ENCODE measurements at regions not wholly inside any gene's neighbourhood (a gene's known extent, or its start where the extent isn't known, plus 50 kb on each side); places are given as distances from the start of the nearest gene placed in this dataset.

GRCh38 chr4:104393655-104394324 is 100.9 kb downstream of the CXXC4 start:
- Histone ChIP-seq H3K4me1 (ENCODE audit: insufficient read depth, poor library complexity, severe bottlenecking) (peaks cover 7% of the 10 kb centered on the region), H3K36me3 (ENCODE audit: low read depth) (no peaks in the 10 kb centered on the region), H3K27me3 (ENCODE audit: insufficient read depth, poor library complexity, severe bottlenecking) (no peaks in the 10 kb centered on the region), H3K9me3 (ENCODE audit: severe bottlenecking) (no peaks in the 10 kb centered on the region), H3K4me3 (ENCODE audit: severe bottlenecking) (no peak overlapping the region), H3K27ac (ENCODE audit: poor library complexity, severe bottlenecking) (no peak overlapping the region)
- no peak for TF ChIP-seq CTCF (IDR thresholded peaks at IDR 0.05; ENCODE audit: poor library complexity, severe bottlenecking)
- no peak for ATAC-seq (ENCODE audit: low read depth)
- no peak for DNase-seq (ENCODE audit: low spot score)

- H3K27me3 ChIP-seq (ENCODE audit: insufficient read depth, poor library complexity, severe bottlenecking): no peaks in the 10 kb centered on the region
- no peaks in the 10 kb centered on the region for H3K36me3 ChIP-seq (ENCODE audit: low read depth)
- no peak for DNase-seq (ENCODE audit: low spot score)
- ATAC-seq (ENCODE audit: low read depth): no peak
- H3K4me3 ChIP-seq (ENCODE audit: severe bottlenecking): no peak overlapping the region
- no peak for TF ChIP-seq CTCF (IDR thresholded peaks at IDR 0.05; ENCODE audit: poor library complexity, severe bottlenecking)
- no peak overlapping the region for H3K27ac ChIP-seq (ENCODE audit: poor library complexity, severe bottlenecking)
- no peaks in the 10 kb centered on the region for H3K4me1 ChIP-seq (ENCODE audit: insufficient read depth, poor library complexity, severe bottlenecking)
- H3K9me3 ChIP-seq (ENCODE audit: severe bottlenecking): no peaks in the 10 kb centered on the region
These were observed 109.0 kb downstream of the CXXC4 start for GRCh38 chr4:104385713-104386112.

- Histone ChIP-seq H3K27me3 (ENCODE audit: insufficient read depth, poor library complexity, severe bottlenecking) (no peaks in the 10 kb centered on the region), H3K9me3 (ENCODE audit: severe bottlenecking) (no peaks in the 10 kb centered on the region), H3K4me3 (ENCODE audit: severe bottlenecking) (no peak overlapping the region), H3K4me1 (ENCODE audit: insufficient read depth, poor library complexity, severe bottlenecking) (no peaks in the 10 kb centered on the region), H3K27ac (ENCODE audit: poor library complexity, severe bottlenecking) (no peak overlapping the region), H3K36me3 (ENCODE audit: low read depth) (no peaks in the 10 kb centered on the region)
- ATAC-seq (ENCODE audit: low read depth) (no peak), DNase-seq (ENCODE audit: low spot score) (no peak)
- no peak for TF ChIP-seq CTCF (IDR thresholded peaks at IDR 0.05; ENCODE audit: poor library complexity, severe bottlenecking)
These were observed 111.7 kb downstream of the CXXC4 start for GRCh38 chr4:104382961-104383360.

- no peak overlapping the region for H3K27ac ChIP-seq (ENCODE audit: poor library complexity, severe bottlenecking)
- H3K27me3 ChIP-seq (ENCODE audit: insufficient read depth, poor library complexity, severe bottlenecking): no peaks in the 10 kb centered on the region
- no peaks in the 10 kb centered on the region for H3K36me3 ChIP-seq (ENCODE audit: low read depth)
- no peak for TF ChIP-seq CTCF (IDR thresholded peaks at IDR 0.05; ENCODE audit: poor library complexity, severe bottlenecking)
- H3K4me1 ChIP-seq (ENCODE audit: insufficient read depth, poor library complexity, severe bottlenecking): no peaks in the 10 kb centered on the region
- H3K9me3 ChIP-seq (ENCODE audit: severe bottlenecking): no peaks in the 10 kb centered on the region
- ATAC-seq (ENCODE audit: low read depth) (no peak), DNase-seq (ENCODE audit: low spot score) (no peak)
- H3K4me3 ChIP-seq (ENCODE audit: severe bottlenecking): no peak overlapping the region
These were observed 113.0 kb downstream of the CXXC4 start for GRCh38 chr4:104381729-104382128.

- Histone ChIP-seq H3K9me3 (ENCODE audit: severe bottlenecking) (no peaks in the 10 kb centered on the region), H3K4me3 (ENCODE audit: severe bottlenecking) (no peak overlapping the region), H3K4me1 (ENCODE audit: insufficient read depth, poor library complexity, severe bottlenecking) (no peaks in the 10 kb centered on the region), H3K36me3 (ENCODE audit: low read depth) (no peaks in the 10 kb centered on the region), H3K27me3 (ENCODE audit: insufficient read depth, poor library complexity, severe bottlenecking) (no peaks in the 10 kb centered on the region), H3K27ac (ENCODE audit: poor library complexity, severe bottlenecking) (no peak overlapping the region)
- no peak for DNase-seq (ENCODE audit: low spot score)
- no peak for TF ChIP-seq CTCF (IDR thresholded peaks at IDR 0.05; ENCODE audit: poor library complexity, severe bottlenecking)
- ATAC-seq (ENCODE audit: low read depth): no peak
These were observed 129.1 kb downstream of the CXXC4 start for GRCh38 chr4:104365618-104366017.
